PC-3 (cell line): ENCODE measurements at regions not wholly inside any gene's neighbourhood (a gene's known extent, or its start where the extent isn't known, plus 50 kb on each side); places are given as distances from the start of the nearest gene placed in this dataset.

ENCODE experiments used
- ATAC-seq: fragments of 200-7000 bp; cut with Tn5 transposase; 2 replicates; pipeline ENCODE4 v1.9.1; 2020; ENCODE audit warnings: mild to moderate bottlenecking, moderate library complexity
- BruUV-seq: library from RNA; stranded (reverse); fragments of 400-500 nt; replicated peaks from 2 replicates; lab custom pipeline; 2021; lab: Mats Ljungman, UMichigan
- CTCF ChIA-PET: fragments of 300-600 bp; sonication (Branson Sonifier 250); formaldehyde crosslinking; loops from one replicate; lab custom pipeline; 2022; ENCODE audit warnings: antibody characterized with exemption; lab: Charles Lee
- POLR2A ChIA-PET: fragments of 300-600 bp; sonication (Branson Sonifier 250); formaldehyde crosslinking; loops from one replicate; lab custom pipeline; 2022; ENCODE audit warnings: antibody characterized with exemption; ENCODE audit not compliant: unreplicated experiment; lab: Charles Lee
- DNase-seq: peaks from one replicate; pipeline ENCODE4 v3.0.0-alpha.2; 2015
- H2AFZ ChIP-seq: fragments of 300-600 bp; sonication (generic); 2 replicates; pipeline ENCODE4 v1.6.0; 2016; ENCODE audit warnings: antibody characterized with exemption, low read length
- H3F3A ChIP-seq: fragments of 300-600 bp; sonication (generic); one replicate; pipeline ENCODE4 v1.6.0; 2017; ENCODE audit warnings: antibody characterized with exemption, low read length, control low read depth, mild to moderate bottlenecking; ENCODE audit not compliant: unreplicated experiment
- H3K27ac ChIP-seq: fragments of 300-600 bp; sonication (generic); 2 replicates; pipeline ENCODE4 v1.5.1; 2016; ENCODE audit warnings: mild to moderate bottlenecking, low read length
- H3K27me3 ChIP-seq: fragments of 300-600 bp; sonication (generic); 2 replicates; pipeline ENCODE4 v1.6.1; 2016; ENCODE audit warnings: low read length, mixed read lengths
- H3K36me3 ChIP-seq: fragments of 300-600 bp; sonication (generic); 2 replicates; pipeline ENCODE4 v1.6.1; 2016; ENCODE audit warnings: low read depth, mixed run types, low read length, mixed read lengths
- H3K4me1 ChIP-seq: fragments of 300-600 bp; sonication (generic); 2 replicates; pipeline ENCODE4 v1.5.1; 2016; ENCODE audit warnings: low read length; ENCODE audit not compliant: insufficient read depth
- H3K4me2 ChIP-seq: fragments of 300-600 bp; sonication (generic); 2 replicates; pipeline ENCODE4 v1.6.0; 2016; ENCODE audit warnings: low read length
- H3K4me3 ChIP-seq: fragments of 300-600 bp; sonication (generic); 2 replicates; pipeline ENCODE4 v1.5.1; 2016; ENCODE audit warnings: mild to moderate bottlenecking, low read length, mixed read lengths
- H3K79me2 ChIP-seq: fragments of 300-600 bp; sonication (generic); 2 replicates; pipeline ENCODE4 v1.6.1; 2017; ENCODE audit warnings: low read length, mixed read lengths
- H3K9ac ChIP-seq: fragments of 300-600 bp; sonication (generic); 2 replicates; pipeline ENCODE4 v1.6.0; 2016; ENCODE audit warnings: mild to moderate bottlenecking, low read length
- H3K9me2 ChIP-seq: fragments of 300-600 bp; sonication (generic); replicated peaks from 2 replicates; pipeline ENCODE4 v1.6.1; 2016; ENCODE audit warnings: mixed run types, low read length, mixed read lengths
- H3K9me3 ChIP-seq: fragments of 300-600 bp; sonication (generic); 2 replicates; pipeline ENCODE4 v1.6.1; 2016; ENCODE audit warnings: low read length, mixed read lengths
- H4K20me1 ChIP-seq: fragments of 300-600 bp; sonication (generic); 2 replicates; pipeline ENCODE4 v1.6.1; 2016; ENCODE audit warnings: low read length, mixed read lengths
- CTCF ChIP-seq: fragments of 300-600 bp; sonication (generic); conservative IDR thresholded peaks from 2 replicates; pipeline ENCODE4 v1.5.1; 2017; ENCODE audit warnings: antibody characterized with exemption, low read depth, mild to moderate bottlenecking, low read length
- EZH2 ChIP-seq: fragments of 300-600 bp; sonication (generic); IDR thresholded peaks from one replicate; pipeline ENCODE4 v1.6.1; 2017; ENCODE audit warnings: antibody characterized with exemption, mild to moderate bottlenecking, low read length; ENCODE audit not compliant: unreplicated experiment
- EZH2phosphoT487 ChIP-seq: fragments of 300-600 bp; sonication (generic); IDR thresholded peaks from 2 replicates; pipeline ENCODE4 v1.6.1; 2018; ENCODE audit warnings: mild to moderate bottlenecking, antibody characterized with exemption, low read length, borderline replicate concordance
- intact Hi-C: fragments of 100-400 bp; cut with micrococcal nuclease; formaldehyde crosslinking; loops from 2 replicates; pipeline ENCODE4 v1.9.0; 2023

DNA sequence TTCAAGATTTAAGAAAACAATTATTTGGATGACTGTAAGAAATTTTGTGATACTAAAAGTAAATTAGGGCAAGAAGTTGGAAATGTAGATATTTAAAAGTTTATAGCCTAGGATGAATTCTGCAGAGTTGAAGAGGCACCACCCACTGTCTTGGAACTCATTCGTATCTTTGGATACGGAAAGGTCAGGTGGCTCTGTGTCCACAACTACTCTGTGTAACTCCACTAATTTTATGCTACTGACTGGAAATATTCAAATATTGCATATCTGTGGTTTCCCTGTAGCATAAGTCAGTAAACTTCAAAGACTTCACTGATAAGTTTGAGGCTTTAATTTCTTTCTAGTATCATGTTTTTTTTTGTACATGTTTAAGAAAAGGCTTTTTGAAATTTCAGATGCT lies 156.9 kb upstream of the RPRM start:
- intact Hi-C loops = no loop called here
- ChIA-PET POLR2A (no interaction called here), CTCF (no interaction called here)
- Histone ChIP-seq H2AFZ (no peak overlapping the region), H3K9ac (no peak overlapping the region), H3K36me3 (no peaks in the 10 kb centered on the region), H3F3A (no peaks in the 10 kb centered on the region), H3K4me3 (no peak overlapping the region), H4K20me1 (no peaks in the 10 kb centered on the region), H3K27me3 (peaks cover 49% of the 10 kb centered on the region), H3K4me1 (no peaks in the 10 kb centered on the region), H3K79me2 (no peaks in the 10 kb centered on the region), H3K4me2 (no peak overlapping the region), H3K9me2 (0 out of 2 replicates have a peak, but pooled peaks cover 3% of the 10 kb centered on the region), H3K9me3 (no peaks in the 10 kb centered on the region), H3K27ac (no peak overlapping the region)
- no peak for DNase-seq
- ATAC-seq = no peak
- TF ChIP-seq EZH2 = no peak
- no peak for TF ChIP-seq EZH2phosphoT487
- BruUV-seq = no TSS peak

DNA sequence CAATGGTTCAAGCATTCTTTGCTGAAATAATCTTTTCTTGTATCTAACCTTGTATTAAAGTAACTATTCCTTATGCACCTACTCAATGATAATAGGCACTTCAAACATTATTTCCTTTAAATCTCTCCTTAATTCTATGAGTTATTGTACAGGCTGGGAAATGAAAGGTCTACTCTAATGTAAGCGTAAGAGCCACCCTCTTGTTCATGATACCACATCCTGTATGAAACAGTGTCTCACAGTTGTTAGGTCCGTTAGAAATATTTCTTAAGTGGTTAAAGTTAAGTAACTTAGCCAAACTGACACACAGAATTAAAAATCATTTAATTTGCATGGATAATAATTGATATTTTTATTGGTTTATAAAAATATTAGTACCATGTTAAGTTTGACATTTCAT lies 162.5 kb upstream of the RPRM start:
- H3K4me1 ChIP-seq = no peaks in the 10 kb centered on the region
- H3K4me2 ChIP-seq = no peak overlapping the region
- no peaks in the 10 kb centered on the region for H3K36me3 ChIP-seq
- no peaks in the 10 kb centered on the region for H3F3A ChIP-seq
- ATAC-seq (no peak), DNase-seq (no peak)
- H3K9ac ChIP-seq = no peak overlapping the region
- no TSS peak for BruUV-seq
- H3K27ac ChIP-seq = no peak overlapping the region
- no peaks in the 10 kb centered on the region for H3K9me3 ChIP-seq
- H2AFZ ChIP-seq = no peak overlapping the region
- H4K20me1 ChIP-seq = no peaks in the 10 kb centered on the region
- intact Hi-C loops = no loop called here
- TF ChIP-seq EZH2 (no peak), CTCF (no peak), EZH2phosphoT487 (no peak)
- no peak overlapping the region for H3K4me3 ChIP-seq
- peaks cover 34% of the 10 kb centered on the region; the same call in 1 of the 2 replicates for H3K27me3 ChIP-seq
- CTCF ChIA-PET = no interaction called here
- no peaks in the 10 kb centered on the region for H3K79me2 ChIP-seq
- H3K9me2 ChIP-seq = 0 out of 2 replicates have a peak, but pooled peaks cover 3% of the 10 kb centered on the region
- POLR2A ChIA-PET = no interaction called here

GRCh38 chr2:153644955-153645354 lies 166.4 kb upstream of the RPRM start:
- DNase-seq (no peak), ATAC-seq (no peak)
- intact Hi-C loops = no loop called here
- Histone ChIP-seq H4K20me1 (no peaks in the 10 kb centered on the region), H2AFZ (no peak overlapping the region), H3K4me3 (no peak overlapping the region), H3F3A (no peaks in the 10 kb centered on the region), H3K79me2 (no peaks in the 10 kb centered on the region), H3K9me3 (no peaks in the 10 kb centered on the region), H3K4me1 (no peaks in the 10 kb centered on the region), H3K36me3 (no peaks in the 10 kb centered on the region), H3K9ac (no peak overlapping the region), H3K4me2 (no peak overlapping the region), H3K9me2 (no peaks in the 10 kb centered on the region), H3K27ac (no peak overlapping the region), H3K27me3 (peaks cover 11% of the 10 kb centered on the region; the same call in 1 of the 2 replicates)
- POLR2A ChIA-PET = no interaction called here
- TF ChIP-seq EZH2 (no peak), CTCF (no peak), EZH2phosphoT487 (no peak)
- CTCF ChIA-PET = no interaction called here
- BruUV-seq = no TSS peak
